Fibroblast of lung (primary cell): ENCODE measurements at regions not wholly inside any gene's neighbourhood (a gene's known extent, or its start where the extent isn't known, plus 50 kb on each side); places are given as distances from the start of the nearest gene placed in this dataset.

ENCODE experiments used
- EZH2 ChIP-seq: IDR thresholded peaks from 2 replicates; pipeline ENCODE4 v1.5.1; 2012; ENCODE audit warnings: low read length, control low read depth, mild to moderate bottlenecking; ENCODE audit errors: missing control alignments
- TF ChIP-seq, protein P1 (sequence below), 2 donors: IDR thresholded peaks in 1 of 2; conservative IDR thresholded peaks in 1 of 2; 1 replicate in 1 of 2; 2 replicates in 1 of 2; pipeline ENCODE4 v1.5.1; 2011 to 2012; ENCODE audit warnings: low read length in 2 of 2, control low read depth in 1 of 2, inconsistent platforms in 1 of 2, low read depth in 1 of 2, mild to moderate bottlenecking in 1 of 2

DNA sequence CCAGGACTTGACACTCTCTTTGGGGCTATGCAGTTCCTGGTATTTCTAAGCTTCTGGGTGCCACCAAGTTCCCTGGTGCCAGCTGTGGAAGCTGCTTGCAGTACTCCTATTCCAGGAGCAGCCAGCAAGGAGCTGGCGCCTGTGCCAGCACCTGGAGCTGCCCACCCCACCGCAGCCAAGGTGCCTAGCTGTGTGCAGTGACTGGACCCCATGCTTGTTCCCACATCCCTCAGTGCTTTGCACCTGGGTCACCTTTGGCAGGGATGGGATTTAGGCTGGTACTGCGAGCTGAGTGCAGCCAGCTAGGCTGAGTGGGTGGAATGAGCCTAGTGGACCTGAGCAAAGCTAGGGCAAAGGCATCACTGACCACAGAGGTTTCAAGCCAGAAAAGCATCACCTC is 1674.9 kb downstream of the HACE1 start:
- TF ChIP-seq, protein P1, sequence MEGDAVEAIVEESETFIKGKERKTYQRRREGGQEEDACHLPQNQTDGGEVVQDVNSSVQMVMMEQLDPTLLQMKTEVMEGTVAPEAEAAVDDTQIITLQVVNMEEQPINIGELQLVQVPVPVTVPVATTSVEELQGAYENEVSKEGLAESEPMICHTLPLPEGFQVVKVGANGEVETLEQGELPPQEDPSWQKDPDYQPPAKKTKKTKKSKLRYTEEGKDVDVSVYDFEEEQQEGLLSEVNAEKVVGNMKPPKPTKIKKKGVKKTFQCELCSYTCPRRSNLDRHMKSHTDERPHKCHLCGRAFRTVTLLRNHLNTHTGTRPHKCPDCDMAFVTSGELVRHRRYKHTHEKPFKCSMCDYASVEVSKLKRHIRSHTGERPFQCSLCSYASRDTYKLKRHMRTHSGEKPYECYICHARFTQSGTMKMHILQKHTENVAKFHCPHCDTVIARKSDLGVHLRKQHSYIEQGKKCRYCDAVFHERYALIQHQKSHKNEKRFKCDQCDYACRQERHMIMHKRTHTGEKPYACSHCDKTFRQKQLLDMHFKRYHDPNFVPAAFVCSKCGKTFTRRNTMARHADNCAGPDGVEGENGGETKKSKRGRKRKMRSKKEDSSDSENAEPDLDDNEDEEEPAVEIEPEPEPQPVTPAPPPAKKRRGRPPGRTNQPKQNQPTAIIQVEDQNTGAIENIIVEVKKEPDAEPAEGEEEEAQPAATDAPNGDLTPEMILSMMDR (conservative IDR thresholded peaks at IDR 0.05 in 1 of 2, IDR thresholded peaks at IDR 0.05 in 1 of 2; ENCODE audit: low read depth in 1 of 2, low read length in 2 of 2) = no peak
- TF ChIP-seq EZH2 = no peak
